GM19035 (cell line): ENCODE measurements at regions not wholly inside any gene's neighbourhood (a gene's known extent, or its start where the extent isn't known, plus 50 kb on each side); places are given as distances from the start of the nearest gene placed in this dataset.
A peak's percentile ranks its signal among the peaks of the same experiment; 100 is the strongest.

Experiments used
- ATAC-seq: cut with Tn5 transposase; IDR thresholded peaks from one replicate; pipeline ENCODE4 v1.9.1; 2021; ENCODE audit not compliant: unreplicated experiment

GRCh38 chr2:185145316-185146121 lies 547.2 kb downstream of the ZNF804A start:
- ATAC-seq: no peak

DNA sequence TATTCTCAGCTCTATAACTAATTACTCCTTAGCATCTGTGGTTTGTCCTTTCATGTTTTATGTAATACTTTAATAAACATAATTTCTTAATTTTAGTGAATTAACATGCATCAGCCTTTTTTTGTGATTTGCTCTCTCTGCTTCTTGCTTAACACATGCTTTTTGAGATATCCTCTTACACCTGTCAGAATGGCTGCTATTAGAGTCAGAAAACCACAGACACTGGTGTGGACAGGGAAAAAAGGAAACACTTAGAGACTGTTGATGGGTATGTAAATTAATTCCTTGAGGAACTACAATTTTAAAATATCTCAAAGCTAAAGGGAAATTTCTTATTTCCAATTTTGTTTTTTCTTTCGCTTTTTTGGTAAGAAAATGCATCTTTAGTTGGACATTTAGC lies 549.0 kb downstream of the ZNF804A start:
- ATAC-seq: no peak

- no peak for ATAC-seq
Measured at GRCh38 chr2:185152186-185152585, 553.9 kb downstream of the ZNF804A start.

GRCh38 chr2:185161701-185162100 lies 563.4 kb downstream of the ZNF804A start:
- no peak for ATAC-seq

- no peak for ATAC-seq
Measured at GRCh38 chr2:185174353-185174752, 564.3 kb upstream of the FSIP2 start.

DNA sequence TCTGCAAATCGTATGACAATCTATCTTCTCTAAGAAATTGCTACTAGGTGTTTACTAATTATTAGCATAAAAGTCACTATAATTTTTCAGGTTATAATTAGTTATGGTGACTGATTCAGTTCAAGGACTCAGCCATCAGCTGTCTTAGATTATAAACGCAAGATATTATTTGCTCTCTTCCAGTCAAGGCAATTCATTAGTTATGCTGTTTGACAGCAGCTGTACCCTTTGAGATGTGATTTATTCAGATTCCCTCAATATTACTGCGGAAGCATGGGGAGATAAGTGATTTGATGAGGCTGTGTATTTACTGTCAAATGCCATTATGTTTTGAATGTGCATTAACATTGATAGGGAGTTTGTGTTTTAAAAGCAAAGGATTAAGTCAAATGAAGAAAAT lies 558.9 kb upstream of the FSIP2 start:
- no peak for ATAC-seq

DNA sequence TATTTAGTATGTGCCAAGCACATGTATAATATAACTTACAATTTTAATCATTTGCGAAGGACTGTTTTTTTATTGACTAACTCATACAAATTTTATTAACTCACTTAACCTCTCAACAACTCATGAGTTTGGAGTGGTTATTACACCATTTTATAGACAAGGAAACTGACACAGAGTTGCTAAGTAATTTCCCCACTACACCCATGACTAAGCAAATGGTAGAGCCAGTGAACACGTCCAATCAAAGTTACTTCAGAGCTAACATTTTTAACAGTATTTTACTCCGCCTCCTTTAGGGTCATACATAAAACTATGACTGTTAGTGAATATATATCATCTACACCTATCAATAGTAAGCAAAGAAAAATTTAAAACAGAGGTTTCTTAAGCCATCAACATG lies 556.7 kb upstream of the FSIP2 start:
- no peak for ATAC-seq

- ATAC-seq: no peak
Measured at GRCh38 chr2:185185044-185185443, 553.6 kb upstream of the FSIP2 start.

DNA sequence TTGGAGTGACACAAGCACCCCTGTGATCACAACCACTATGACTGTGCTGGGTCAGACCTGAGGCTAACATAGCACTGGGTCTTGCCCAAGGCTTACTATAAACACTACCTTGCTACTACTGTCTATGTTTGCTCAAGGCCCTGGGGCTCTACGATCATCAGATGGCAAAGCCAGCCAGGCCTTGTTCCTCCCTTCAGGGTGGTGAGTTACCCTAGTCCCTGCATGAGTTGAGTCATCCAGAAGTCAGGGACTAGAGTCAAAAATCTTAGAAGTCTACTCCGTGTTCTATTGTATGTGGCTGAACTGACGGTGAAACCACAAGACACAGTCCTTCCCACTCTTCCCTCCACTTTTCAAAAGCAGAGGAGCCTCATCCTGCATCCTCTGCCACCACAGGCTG lies 551.2 kb upstream of the FSIP2 start:
- no peak for ATAC-seq

GRCh38 chr2:185188656-185189055 lies 549.9 kb upstream of the FSIP2 start:
- ATAC-seq: no peak

DNA sequence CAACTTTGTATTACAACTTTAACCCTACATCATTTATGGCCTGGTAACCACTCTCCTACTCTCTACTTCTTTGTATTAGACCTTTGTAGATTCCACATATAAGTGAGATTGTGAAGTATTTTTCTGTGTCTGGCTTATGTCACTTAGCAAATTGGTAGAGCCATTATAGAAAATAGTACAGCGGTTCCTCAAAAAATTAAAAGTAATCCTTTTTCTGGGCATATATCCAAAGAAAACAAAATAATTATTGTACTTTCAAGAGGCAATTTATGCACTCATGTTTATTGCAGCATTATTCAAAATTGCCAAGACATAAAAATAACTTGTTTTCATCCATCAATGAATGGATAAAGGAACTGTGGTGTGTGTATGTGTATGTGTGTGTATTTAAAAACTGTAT lies 537.5 kb upstream of the FSIP2 start:
- no peak for ATAC-seq

GRCh38 chr2:185202381-185202780 lies 536.2 kb upstream of the FSIP2 start:
- ATAC-seq: no peak

GRCh38 chr2:185202945-185203528 lies 535.6 kb upstream of the FSIP2 start:
- ATAC-seq: no peak

- no peak for ATAC-seq
Measured at GRCh38 chr2:185208261-185208660, 530.3 kb upstream of the FSIP2 start.

DNA sequence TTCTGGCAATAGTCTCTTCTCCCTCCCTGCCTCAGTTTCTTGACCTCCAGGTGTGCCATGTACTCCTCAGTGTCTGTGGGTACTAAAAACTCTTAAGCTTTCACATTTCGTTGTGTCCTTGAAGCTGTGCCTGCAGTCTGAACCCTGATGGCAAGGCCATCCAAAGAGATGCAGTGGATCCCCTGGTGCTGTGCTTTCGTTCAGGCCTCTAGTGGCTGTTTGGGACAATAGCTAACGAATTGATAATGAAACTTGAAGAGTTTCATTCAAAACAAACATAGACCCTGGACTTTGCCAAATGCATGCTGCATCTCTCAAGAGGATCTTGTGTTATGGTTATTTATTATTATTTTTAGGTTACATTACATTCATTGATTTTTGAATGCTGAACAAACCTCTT lies 523.1 kb upstream of the FSIP2 start:
- peak; percentile 88 for ATAC-seq

- ATAC-seq: no peak
Measured at GRCh38 chr2:185219981-185220380, 518.6 kb upstream of the FSIP2 start.

- ATAC-seq: no peak
Measured at GRCh38 chr2:185222311-185222710, 516.3 kb upstream of the FSIP2 start.

- no peak for ATAC-seq
Measured at GRCh38 chr2:185227391-185227790, 511.2 kb upstream of the FSIP2 start.

DNA sequence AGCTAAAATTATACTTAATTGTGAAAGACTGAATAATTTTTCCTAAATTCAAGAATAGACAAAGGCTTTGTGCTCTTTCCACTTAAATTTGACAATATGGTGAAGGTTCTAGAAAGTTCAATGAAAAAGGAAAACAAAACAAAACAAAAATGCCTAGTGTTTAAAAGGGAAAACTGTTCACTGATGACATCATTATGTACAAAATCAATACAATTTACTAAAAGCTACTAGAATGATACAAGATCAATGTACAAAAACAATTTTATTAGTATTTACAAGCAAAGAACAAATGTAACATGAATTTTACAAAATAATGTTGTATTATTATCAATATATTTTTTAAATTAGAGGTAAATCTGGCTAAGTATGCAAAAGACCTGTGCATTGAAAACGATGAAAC lies 499.1 kb upstream of the FSIP2 start:
- no peak for ATAC-seq

GRCh38 chr2:185240796-185241195 lies 497.8 kb upstream of the FSIP2 start:
- ATAC-seq: no peak

DNA sequence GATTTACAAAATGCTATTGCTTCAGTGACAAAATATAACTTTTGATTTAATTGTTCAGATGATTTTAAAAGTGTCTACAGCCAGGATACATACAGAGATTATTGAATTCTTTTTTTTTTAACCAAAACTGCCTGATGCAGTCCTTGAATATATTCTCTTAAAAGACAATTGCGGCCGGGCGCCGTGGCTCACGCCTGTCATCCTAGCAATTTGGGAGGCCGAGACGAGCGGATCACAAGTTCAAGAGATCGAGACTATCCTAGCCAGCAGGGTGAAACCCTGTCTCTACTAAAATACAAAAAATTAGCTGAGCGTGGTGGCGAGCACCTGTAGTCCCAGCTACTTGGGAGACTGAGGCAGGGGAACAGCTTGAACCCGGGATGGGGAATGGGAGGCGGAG lies 497.0 kb upstream of the FSIP2 start:
- ATAC-seq: no peak

- no peak for ATAC-seq
Measured at GRCh38 chr2:185242462-185242861, 496.1 kb upstream of the FSIP2 start.

DNA sequence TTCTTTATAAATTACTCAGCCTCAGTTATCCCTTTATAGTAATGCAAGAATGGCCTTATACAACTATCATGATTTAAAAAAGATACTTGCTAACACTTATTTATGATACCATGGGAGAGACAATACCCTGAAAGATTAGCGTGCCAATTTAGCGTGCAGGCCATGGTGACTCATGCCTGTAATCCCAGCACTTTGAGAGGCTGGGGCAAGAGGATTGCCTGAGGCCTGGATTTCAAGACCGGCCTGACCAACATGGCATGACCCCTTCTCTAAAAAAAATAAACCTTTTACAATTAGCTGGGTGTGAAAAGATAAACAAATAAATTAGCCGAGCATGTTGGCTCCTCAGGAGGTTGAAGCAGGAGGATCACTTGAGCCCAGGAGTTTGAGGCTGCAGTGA lies 493.4 kb upstream of the FSIP2 start:
- no peak for ATAC-seq
